ENCODE measurements at regions not wholly inside any gene's neighbourhood (a gene's known extent, or its start where the extent isn't known, plus 50 kb on each side); places are given as distances from the start of the nearest gene placed in this dataset.

DNA sequence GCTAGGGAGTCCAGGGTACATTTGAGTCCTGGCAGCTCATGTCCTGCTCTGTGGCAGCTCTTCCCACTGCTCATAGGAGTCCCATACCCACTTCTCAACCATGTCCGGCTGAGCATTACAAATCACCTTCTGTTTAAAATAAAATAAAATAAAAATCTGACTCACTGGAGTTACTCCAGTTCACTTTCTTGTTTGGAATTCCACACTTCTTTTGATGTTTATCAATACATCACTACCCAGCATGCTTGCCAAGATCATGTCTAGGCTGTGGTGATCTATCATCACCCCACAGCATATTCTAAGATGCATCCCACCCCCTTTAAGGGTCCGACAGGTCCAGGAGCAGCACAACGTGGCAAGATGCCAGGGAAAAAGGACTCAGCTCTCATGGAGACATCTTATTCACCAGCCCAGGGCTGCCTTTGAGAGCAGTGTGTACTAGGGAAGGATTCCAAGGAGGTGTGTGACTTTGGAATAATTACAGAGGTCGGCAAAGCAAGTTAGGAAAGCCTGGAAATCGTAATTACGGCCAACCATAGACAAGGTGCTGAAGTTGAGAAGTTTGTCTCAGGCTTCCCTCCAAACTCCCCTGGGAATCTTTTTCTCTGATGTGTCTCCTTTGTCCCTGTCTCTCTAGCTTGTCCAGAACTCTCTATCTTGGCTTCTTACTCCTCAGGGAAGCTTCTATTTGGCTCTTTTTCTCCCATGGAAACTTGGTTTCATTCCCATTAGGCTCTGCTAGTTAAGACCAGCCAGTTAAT is 111.4 kb upstream of the SLC1A3 start:
- TF ChIP-seq, protein P1, sequence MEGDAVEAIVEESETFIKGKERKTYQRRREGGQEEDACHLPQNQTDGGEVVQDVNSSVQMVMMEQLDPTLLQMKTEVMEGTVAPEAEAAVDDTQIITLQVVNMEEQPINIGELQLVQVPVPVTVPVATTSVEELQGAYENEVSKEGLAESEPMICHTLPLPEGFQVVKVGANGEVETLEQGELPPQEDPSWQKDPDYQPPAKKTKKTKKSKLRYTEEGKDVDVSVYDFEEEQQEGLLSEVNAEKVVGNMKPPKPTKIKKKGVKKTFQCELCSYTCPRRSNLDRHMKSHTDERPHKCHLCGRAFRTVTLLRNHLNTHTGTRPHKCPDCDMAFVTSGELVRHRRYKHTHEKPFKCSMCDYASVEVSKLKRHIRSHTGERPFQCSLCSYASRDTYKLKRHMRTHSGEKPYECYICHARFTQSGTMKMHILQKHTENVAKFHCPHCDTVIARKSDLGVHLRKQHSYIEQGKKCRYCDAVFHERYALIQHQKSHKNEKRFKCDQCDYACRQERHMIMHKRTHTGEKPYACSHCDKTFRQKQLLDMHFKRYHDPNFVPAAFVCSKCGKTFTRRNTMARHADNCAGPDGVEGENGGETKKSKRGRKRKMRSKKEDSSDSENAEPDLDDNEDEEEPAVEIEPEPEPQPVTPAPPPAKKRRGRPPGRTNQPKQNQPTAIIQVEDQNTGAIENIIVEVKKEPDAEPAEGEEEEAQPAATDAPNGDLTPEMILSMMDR (IDR thresholded peaks at IDR 0.05; ENCODE audit: insufficient read depth, low read length): no peak
- TF ChIP-seq, protein P2, sequence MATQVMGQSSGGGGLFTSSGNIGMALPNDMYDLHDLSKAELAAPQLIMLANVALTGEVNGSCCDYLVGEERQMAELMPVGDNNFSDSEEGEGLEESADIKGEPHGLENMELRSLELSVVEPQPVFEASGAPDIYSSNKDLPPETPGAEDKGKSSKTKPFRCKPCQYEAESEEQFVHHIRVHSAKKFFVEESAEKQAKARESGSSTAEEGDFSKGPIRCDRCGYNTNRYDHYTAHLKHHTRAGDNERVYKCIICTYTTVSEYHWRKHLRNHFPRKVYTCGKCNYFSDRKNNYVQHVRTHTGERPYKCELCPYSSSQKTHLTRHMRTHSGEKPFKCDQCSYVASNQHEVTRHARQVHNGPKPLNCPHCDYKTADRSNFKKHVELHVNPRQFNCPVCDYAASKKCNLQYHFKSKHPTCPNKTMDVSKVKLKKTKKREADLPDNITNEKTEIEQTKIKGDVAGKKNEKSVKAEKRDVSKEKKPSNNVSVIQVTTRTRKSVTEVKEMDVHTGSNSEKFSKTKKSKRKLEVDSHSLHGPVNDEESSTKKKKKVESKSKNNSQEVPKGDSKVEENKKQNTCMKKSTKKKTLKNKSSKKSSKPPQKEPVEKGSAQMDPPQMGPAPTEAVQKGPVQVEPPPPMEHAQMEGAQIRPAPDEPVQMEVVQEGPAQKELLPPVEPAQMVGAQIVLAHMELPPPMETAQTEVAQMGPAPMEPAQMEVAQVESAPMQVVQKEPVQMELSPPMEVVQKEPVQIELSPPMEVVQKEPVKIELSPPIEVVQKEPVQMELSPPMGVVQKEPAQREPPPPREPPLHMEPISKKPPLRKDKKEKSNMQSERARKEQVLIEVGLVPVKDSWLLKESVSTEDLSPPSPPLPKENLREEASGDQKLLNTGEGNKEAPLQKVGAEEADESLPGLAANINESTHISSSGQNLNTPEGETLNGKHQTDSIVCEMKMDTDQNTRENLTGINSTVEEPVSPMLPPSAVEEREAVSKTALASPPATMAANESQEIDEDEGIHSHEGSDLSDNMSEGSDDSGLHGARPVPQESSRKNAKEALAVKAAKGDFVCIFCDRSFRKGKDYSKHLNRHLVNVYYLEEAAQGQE (IDR thresholded peaks at IDR 0.05; ENCODE audit: insufficient replicate concordance, low read depth): no peak
- no peak for TF ChIP-seq GABPA (IDR thresholded peaks at IDR 0.05; ENCODE audit: low read depth)

All from HL-60 (cell line).